Stimulated activated CD8-positive, alpha-beta memory T cell treated with anti-CD3 and anti-CD28 coated beads, Interleukin-4, amount 100 ng/mL, for 48 hours (primary cell): ENCODE measurements at regions not wholly inside any gene's neighbourhood (a gene's known extent, or its start where the extent isn't known, plus 50 kb on each side); places are given as distances from the start of the nearest gene placed in this dataset.
A peak's percentile ranks its signal among the peaks of the same experiment; 100 is the strongest.

Experiments
- DNase-seq: peaks from one replicate; pipeline ENCODE4 v3.0.0-alpha.2; 2020

DNA sequence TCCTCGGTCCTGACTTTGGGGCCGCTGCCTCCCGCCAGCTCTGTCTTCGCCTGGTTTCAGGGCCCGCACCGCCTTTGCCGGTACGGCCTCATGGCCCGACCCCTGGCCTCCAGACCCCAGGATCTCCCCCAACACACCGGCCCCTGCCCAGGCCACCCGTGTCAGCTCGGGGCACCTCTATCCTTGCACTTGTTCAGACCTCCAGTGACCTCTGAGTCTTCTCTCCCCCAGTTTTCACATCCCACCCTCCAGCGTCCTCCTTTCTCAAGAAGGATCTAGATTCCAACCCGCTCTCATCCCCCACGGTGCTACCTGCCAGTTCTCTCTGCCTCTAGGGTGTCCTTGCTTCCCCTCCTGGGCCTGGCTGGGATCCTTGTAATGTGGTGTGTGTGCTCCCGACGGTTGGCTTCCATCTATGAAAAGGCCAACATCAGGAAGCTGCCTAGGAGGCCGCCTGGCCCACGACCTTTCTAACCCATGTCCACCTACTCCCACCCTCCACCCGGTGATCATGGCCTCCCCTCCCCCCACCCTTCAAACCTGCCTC, 61.1 kb downstream of the SPATA31C2 start:
- DNase-seq, result no peak

DNA sequence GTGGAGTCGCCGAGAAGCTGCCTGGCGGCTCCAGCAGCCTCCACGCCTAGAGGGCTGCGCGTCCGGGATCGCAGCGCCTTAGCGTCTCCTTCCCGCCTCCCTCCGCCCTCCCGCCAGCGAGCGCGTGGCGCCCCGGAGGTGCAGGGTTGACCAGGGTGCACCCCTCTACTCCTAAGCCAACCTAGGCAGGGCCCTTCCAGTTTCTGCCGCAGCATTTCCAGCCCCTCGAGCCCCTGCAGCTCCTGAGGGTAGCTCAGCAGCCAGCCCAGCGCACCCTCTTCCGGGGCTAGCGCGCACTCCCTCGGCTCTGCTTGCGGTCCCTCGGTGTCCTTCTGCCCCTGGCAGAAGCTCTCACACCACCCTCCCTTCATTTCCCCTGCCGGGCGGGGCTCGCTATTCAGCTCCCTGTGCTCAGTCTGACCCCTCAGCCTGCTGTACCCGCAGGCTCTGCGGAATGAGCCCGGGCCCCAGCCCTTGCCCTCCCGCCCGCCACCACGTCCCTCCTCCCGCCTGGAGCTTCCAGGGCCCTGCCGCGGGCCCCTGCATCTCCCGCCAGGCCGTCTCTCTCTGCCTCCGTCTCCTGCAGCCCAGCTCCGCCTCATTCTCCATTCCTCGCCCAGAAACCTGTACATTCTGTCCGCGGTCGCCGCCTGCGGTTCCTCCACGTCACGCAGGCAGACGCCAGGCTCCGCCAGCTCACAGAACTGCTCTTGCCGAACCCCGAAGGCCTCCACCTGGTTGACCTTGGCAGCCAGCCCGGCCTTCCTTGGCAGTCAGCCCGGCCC, 61.8 kb downstream of the SPATA31C2 start:
- peak; percentile 63 for DNase-seq

DNA sequence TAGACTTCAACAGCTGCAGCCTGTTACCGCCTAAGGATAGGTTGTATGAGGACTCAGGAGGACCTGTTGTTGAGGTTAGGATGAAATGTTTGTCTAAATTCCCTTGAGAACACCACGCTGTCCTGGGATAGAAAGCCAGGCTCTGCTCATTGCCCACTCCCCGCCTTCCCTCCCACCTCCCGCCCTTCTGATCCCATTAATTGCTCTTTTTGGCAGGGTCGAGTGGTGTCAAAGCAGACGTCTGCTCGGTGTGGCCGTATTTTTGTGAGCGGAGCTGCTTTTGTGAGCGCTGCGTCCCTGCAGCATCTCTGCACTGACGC, 62.3 kb downstream of the SPATA31C2 start:
- DNase-seq, result no peak

DNA sequence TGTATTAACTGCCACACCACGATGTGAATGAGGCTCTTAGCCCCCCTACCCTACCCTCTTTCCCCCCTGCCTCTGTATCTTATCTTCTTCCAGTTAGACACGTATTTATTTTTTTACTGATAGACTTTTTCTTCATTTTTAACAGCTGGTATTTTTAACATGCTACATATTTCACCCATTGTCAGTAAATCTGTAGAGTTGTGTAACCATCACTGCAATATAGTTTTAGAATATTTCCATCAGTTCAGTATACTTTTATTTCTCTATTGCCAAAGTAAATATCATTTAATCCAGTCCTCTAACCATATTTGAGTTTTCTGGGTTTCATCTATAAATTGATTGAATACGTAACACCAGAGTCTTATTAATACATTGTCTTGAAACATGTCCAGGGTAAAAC, 62.8 kb downstream of the SPATA31C2 start:
- no peak for DNase-seq

DNA sequence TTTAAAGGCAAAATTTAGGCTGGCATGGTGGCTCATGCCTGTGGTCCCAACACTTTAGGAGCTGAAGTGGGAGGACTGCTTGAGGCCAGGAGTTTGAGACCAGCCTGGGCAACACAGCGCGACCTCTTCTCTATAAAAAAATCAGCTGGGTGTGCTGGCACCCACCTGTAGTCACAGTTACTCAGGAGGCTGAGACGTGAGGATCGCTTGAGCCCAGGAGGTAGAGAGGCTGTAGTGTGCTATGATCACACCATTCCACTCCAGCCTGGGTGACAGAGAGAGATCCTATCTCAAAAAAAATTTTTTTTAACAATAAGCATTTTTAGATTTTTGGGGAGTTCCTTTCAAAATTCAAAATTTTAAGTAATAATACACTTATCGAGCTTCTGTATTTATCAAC, 63.3 kb downstream of the SPATA31C2 start:
- DNase-seq, result no peak

DNA sequence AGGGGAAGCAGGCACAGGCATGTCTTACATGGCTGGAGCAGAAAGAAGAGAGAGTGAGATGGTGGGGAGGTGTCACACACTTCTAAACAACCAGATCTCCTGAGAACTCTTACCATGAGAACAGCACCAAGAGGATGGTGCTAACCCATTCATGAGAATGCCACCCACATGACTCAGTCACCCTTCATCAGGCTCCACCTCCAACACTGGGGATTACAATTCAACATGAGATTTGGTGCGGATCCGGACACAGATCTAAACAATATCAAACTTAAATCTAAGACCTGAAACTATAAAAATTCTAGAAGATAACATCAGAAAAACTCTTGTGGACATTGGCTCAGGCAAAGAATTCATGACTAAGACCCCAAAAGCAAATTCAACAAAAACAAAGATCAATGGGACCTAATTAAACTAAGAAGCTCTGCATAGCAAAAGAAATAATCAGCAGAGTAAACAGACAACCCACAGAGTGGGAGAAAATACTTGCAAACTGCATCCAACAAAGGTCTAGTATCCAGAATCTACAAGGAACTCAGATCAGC, 65.4 kb downstream of the SPATA31C2 start:
- no peak for DNase-seq

DNA sequence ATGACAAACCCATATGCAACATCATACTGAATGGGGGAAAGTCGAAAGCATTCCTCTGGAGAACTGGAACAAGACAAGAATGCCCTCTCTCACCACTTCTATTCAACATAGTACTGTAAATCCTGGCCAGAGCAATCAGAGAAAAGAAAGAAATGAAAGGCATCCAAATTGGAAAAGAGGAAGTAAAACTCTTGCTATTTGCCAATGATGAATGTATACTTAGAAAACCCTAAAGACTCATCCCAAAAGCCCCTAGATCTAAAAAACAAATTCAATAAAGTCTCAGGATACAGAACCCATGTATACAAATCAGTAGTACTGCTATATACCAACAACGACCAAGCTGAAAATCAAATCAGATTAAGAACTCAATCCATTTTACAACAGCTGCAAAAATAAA, 66.9 kb downstream of the SPATA31C2 start:
- DNase-seq, result no peak

DNA sequence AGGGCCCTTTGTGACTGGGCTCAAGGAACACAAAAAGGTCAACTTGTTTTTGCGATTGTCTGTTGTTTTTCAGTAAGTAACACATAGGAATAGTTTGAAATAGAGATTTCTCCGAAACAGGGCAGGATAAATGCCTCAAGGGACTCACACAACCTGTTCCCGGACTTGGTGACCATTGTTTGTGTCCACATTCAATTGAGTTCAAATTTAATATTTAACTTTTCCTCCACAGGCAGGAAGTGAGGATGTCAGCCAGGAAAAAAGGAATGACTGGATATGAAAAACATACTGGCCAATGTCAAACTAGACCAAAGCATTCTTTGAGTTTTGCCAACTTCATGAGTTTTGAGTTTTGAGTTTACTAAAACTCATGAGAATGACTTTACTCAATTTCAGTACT, 72.7 kb downstream of the SPATA31C2 start:
- DNase-seq, result no peak

DNA sequence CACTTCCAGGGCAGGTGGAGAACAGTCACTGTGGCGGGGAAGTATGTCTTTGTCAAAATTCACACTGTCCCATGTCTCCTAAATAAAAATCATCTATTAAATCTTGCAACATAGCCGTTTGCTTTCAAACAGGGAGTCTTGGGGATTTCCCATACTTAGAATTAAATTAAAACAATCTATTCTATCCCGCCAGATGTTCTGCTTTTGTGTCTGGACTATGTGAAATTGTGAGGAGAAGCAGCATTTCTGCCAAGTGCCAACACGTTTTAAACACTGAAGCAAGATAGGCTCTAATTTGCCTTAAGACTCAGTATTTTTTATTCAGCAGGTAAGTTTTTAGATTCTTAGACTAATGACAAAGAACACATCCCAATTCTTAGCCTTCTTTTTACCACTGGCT, 73.7 kb downstream of the SPATA31C2 start:
- DNase-seq, result no peak

DNA sequence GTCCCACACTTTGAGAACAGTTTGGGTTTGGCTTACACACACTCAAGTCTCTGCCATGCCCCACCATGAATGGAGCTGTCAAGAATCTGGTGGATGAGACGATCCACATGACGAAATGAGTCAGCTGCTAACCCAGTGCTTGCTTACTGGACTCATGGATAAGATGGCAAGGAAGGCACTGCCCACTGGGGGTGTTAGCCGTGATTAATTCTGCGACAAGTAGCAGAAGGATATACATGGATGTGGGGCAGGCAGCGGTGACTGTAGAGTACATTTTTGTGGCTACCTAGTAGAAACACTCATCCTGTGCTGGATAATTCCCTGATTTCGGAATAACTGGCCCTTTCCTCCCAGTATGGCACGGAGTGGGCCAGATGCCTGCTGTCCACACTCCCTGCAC, 77.5 kb downstream of the SPATA31C2 start:
- no peak for DNase-seq

DNA sequence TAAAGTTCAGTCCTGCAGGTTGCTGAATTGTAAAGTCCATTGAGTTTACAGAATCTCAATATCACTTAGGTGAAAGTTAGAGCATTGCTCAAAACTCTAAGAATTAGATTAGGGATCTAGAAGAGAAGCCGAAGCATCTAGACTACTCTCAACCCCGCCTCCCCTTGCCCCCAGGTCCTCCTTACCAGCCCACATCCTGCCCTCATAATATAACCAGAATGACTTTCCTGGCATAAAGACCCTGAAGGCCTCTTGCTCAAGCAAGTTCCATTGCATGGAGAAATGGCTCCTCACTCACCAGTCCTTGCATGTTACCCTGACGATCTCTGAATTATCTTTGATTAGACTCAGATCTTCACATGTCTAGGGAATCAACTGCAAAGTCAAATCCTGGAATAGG, 78.8 kb downstream of the SPATA31C2 start:
- no peak for DNase-seq

DNA sequence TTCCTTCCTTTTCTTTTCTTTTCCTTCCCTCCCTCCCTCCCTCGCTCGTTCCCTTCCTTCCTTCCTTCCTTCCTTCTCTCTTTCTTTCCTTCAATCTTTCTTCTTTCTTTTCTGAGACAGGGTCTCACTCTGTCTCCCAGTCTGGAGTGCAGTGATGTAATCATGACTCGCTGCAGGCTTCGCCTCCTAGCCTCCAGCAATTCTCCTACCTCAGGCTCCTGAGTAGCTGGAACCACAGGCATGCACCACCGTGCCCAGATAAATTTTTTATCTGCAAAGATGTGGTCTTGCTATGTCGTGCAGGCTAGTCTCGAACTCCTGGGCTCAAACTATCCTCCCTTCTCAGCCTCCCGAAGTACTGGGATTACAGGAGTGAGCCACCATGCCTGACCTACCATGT, 81.4 kb downstream of the SPATA31C2 start:
- DNase-seq, result no peak

DNA sequence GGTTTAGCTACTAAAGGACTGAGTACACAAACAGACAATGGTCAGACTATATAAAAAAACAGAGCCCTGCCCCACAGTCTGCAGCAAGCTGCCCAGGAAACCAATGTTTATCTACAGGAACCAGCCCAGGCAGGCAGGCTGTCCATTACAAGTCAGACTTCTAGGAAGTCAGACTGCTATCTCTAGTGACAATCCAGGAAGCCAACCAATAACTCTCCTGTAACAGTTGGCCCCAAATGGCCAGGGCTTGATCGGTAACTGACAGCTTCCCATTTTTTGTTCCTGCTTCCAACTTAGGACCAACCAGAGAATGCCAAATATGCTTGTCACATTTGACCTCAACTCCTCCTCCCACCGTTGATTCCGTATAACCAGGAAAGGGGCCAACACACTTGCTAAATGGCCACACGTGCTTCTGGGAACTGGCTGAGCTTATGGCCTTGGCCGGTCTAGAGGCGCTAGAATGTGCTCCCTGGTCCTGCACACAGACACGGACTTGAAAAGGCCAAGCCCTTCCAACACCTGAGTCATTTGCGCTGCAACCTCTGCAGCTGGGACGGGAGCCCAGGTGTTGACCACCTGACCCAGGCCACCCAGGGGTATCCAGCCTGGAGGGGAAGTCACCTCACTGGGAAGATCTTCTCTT, 79.6 kb upstream of the CDK20 start:
- DNase-seq, result no peak

DNA sequence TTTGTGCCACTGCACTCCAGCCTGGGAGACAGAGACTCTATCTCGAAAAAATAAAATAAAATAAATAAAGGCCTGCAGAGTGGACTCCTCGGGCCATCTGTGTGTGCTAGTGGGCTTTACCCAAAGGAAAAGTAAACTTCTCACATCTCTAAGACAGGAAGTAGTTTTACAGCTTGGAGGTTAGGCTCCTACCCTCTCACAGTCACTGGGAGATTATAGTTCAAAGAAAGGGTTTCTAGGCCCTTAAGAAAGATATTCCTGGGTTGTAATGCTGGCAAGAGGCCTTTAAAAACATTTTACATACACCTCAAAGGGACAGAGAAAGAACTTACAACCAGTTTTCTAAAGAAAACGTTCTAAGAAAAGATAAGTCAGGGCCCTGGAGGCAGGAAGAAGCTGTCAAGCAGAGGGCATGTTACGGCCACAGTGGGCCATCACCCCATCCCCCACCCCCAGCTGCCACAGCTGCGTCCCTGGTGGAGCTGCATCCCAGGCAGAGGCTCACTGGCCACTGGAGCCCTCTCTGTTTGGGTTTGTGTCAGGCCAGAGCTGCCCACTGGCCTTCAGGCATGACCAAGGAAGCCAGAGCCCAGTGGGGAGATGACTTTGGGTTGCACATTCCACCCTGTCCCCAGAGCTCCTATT, 78.1 kb upstream of the CDK20 start:
- DNase-seq, result no peak

DNA sequence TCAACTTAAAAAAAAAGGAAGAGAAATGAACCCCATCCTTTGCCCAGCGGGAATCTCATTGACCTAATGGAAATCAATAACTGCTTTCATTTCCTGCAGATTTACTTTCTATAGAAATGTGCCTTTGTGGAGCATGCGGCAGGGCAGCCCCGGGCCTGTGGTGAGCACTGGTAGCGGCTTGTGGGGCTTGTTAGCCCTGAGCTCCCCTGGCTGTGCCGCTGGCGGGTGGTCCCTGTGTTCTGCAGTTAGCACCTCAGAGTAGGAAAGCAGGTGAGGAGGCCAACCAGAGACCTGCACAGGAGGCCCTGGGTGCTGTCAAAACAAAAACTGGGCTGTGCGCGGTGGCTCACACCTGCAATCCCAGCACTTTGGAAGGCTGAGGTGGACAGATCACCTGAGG, 76.8 kb upstream of the CDK20 start:
- no peak for DNase-seq

DNA sequence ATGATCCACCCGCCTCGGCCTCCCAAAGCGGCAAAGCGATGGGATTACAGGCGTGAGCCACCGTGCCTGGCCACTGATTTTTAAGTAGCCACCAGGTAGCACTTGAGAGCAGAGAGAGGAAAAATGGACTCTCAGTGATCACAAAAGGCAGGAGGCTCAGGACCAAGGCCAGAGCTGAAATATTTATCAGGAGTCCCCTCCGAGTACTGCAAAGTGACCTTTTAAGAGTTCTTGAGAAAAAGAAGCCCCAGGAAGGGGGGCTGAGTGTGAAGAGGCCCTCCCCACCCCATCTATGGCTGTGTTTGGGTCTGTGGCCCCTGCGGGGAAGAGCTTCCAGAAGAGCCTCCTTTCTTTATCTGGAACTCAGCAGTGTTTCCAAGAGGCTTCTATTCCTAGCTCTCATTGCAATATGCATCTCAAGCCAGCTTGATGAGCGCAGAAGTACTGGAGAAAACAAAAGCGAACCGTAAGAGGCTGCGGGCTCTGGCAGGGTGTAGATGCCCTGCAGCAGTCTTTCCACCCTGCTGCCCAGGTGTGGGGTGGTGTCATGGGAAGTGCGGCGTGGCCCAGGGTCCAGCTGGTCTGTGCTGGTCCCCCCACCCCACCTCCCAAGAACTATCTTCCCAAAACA, 75.5 kb upstream of the CDK20 start:
- no peak for DNase-seq

DNA sequence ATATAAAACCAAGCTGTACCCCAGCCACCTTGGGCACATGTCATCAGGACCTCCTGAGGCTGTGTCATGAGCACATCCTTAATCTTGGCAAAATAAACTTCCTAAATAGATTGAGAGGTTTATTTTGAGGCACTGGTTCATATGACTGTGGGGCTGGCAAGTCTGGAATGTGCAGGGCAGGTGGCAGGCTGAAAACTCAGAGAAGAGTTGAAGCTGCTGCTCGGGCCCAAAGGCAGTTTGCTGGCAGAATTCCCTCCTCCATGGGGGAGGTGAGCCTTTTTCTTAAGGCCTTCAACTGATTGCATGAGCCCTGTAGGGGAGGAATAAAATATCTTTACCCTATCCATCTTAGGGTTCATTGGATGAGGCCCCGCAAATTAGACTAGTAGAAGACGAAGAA, 72.2 kb upstream of the CDK20 start:
- DNase-seq, result no peak

DNA sequence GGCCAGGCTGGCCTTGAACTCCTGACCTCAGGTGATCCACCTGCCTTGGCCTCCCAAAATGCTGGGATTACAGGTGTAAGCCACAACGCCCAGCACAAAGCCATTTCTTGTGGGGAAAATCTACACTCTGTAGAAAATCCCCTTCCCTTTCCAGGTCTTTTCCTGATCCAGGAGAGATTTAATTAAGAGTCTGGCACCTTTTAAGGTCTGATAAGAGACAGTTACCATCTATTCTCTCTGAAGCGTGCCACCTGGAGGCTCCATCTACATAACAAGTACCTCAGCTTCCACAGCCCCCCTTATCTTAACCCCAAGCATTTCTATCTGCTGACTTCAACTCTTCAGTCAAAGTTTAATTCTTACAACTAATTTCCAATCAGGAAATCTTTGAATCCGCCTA, 71.4 kb upstream of the CDK20 start:
- DNase-seq, result no peak

DNA sequence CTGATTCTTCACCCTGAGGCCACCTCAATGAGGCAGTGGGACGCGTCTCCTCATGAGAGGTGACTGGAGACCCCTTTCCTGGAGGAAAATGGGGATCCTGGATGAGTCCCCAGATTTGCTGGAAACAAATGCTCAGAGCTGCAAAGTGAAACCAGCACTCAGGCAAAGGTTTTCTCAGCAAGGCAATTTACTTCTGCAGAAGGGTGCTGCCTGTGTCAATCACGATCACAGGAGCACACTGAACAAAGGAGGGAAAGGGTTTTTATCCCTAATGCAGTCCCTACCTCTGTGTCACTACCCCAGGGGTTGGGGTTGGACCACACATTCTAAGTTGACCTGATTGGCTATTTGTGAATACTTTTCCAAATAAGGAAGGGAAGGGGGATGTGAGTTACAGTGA, 69.9 kb upstream of the CDK20 start:
- no peak for DNase-seq

DNA sequence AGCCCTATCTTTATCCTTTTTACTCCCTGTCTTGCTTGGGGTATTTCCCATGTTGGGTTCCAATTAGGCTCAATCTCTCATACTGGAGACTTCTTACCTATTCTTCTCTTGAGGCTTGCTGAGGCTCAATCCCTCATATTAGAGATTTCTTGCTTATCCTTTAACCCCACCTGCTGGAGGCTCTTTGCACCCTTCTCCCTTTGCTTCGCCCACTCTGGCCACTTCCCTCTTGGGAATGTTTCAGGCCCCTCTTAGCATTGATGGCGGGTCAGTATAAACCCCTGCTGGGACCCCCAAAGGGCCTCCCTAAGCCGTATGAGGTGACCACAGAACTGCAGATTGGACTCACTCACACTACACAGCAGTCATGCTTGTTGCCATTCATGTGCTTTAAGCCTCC, 69.3 kb upstream of the CDK20 start:
- DNase-seq, result no peak

DNA sequence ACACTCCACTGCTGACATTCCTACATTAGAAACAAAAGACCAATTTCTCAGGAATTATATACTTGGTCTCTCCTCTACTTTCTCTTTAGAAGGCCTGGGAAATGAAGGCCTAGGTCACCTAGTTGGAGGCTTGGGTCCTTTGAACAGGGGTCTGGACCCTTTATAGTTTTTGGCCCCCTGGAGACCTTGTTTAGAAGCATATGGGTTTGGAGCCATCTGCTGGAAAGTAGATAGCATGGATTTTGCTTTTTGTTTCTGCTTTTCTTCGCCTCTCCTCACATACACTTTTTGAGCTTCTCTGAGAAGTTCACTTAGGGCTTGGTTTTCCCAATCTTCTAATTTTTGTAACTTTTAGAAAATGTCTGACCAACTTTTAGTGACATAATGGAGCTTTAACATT, 67.1 kb upstream of the CDK20 start:
- no peak for DNase-seq

DNA sequence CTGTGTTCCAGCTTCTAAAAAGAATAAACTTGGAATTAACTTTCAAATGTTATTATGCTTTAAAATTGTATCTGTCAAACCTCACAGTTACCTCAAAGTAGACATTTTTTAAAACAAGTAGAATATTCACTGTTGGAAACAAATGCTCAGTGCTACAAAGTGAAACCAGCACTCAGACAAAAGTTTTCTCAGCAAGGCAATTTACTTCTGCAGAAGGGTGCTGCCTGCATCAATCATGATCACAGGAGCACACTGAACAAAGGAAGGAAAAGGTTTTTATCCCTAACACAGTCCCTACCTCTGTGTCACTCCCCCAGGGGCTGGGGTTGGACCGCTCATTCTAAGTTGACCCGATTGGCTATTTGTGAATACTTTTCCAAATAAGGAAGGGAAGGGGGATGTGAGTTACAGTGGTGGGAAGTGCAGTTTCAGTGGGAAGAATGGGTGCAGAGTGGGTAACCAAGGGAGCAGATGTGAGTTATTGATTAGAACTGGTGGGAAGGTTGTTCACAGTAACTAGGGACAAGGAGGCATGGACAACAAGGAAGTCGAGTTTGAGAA, 63.0 kb upstream of the CDK20 start:
- no peak for DNase-seq

DNA sequence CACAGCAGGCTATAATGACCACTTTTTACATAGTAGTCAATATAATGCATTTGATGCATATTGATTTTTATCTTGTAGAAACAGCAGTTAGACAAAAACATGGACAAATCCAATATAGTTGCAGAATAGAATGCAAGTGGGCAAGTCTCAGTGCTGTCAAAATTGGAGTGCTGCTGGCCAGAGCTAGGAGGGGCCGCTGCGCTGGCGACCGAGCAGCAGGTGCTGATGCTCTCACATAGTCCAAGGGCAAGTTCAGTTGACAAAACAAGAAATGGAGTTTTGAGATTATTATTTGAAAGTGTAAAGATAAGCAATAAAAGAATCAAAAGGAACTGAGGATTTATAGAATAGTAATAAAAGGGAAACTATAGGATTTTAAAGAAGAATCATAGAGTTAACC, 60.6 kb upstream of the CDK20 start:
- no peak for DNase-seq
